ENCODE measurements at regions not wholly inside any gene's neighbourhood (a gene's known extent, or its start where the extent isn't known, plus 50 kb on each side); places are given as distances from the start of the nearest gene placed in this dataset.

DNA sequence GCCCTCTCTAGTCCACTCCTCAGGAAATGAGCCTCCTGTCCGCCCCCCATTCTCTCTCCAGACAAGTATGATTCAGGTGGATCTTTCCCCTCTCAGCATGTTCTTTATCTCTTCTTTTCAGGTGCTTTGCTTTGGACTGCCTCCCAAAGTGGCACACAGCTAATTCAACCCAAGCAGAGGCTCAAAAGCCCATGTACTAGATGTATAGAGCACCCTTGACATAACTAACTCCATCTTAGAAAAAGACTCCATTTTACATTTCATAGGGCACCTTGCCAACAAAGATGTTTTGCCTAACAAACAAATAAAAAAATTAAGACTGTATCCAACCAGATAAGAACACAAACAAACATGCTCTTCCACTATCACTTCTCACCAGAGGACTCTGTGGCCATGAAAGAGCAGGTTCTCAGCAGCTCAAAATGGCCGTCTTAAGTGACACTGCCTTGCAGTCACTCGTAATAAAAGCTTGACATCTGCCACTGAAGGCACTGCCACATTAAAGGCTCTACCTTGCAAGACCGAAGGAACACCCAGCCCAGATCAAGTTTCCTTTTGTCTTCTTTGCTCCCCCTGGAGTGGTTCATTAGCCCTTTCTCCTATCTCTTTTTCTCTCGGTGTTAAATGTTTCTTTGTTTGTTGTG lies 84.9 kb upstream of the TAB3 start:
- Mint-ChIP-seq H3K36me3 (ENCODE audit: low read depth) (no peaks in the 10 kb centered on the region), H3K27ac (peak overlapping the region; percentile 20), H3K4me3 (no peak overlapping the region), H3K9me3 (peaks cover 5% of the 10 kb centered on the region), H3K4me1 (peaks cover 18% of the 10 kb centered on the region), H3K27me3 (peaks cover 9% of the 10 kb centered on the region)
- no peak for DNase-seq
- intact Hi-C loops (cut with micrococcal nuclease), result loop anchor here (5.0 kb wide), 1 partner anchor 683 kb away; no protein-coding TSS in a partner anchor

DNA sequence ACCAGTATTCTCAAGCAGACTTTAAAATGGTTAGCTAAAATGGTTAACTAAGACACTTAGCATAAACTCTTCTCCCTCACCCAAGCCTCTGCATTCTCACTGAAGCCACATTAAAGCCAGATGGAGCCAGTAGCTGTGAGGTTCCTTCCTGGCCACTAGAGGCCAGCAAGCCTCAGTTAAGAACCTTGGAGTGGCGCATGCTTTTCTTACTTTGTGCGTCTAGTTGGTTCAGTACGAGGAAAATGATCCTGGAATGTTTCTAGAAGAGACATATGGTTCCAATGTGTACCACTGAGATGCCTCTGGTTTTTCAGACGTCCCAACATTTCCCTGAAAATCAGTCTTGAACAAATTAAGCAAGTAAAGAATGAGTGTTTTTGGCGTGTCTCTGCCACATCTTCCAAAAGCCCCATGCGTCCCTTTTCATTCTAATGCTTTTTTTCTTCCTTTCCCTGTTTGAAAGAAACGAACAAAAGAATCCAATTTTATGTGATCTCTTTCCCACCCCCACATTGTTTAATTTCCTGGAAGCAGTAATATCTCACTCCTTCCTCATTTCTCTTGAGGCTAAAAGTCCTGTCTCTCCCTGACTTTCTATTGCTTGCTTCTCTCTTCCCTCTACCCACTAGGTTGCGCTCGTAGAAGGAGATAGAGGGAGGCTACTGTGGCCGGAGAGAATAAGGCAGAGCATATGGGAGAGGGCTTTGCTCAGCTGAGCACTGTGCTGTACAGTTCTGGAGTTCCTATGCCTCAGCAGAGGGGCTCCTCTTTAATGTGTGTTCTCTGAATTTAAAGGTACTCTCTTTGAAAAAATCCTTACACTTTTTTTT lies 82.9 kb upstream of the TAB3 start:
- Mint-ChIP-seq H3K27me3 (peaks cover 8% of the 10 kb centered on the region), H3K27ac (peak overlapping the region; percentile 45)

DNA sequence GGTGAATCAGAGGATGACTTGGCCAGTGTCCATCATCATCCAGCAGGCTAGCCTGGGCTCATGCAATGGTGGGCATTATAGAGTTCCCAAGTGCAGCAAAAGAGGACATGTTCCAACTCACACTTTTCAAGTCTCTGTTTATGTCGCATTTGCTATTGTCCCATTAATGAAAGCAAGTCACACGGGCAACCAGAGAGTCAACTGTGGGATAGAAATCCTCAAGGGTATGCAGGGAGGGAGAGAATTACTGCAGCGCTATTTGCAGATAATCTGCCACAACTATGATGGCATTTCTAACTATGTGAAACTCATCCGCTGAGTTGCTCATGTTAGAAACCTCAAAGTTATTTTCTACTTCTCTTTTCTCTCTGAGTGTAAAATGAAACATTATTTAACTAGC lies 78.5 kb upstream of the TAB3 start:
- no peak overlapping the region for H3K4me3 Mint-ChIP-seq
- peaks cover 5% of the 10 kb centered on the region for H3K4me1 Mint-ChIP-seq
- peaks cover 7% of the 10 kb centered on the region for H3K27me3 Mint-ChIP-seq
- H3K9me3 Mint-ChIP-seq, result no peaks in the 10 kb centered on the region
- no peaks in the 10 kb centered on the region for H3K36me3 Mint-ChIP-seq (ENCODE audit: low read depth)
- no peak for DNase-seq
- intact Hi-C loops (cut with micrococcal nuclease), result no loop called here
- no peak overlapping the region for H3K27ac Mint-ChIP-seq

More for the DNA sequence above, 82.9 kb upstream of the TAB3 start:
- intact Hi-C loops (cut with micrococcal nuclease), result loop anchor here (1.0 to 5.0 kb wide), 2 partner anchors 236 to 685 kb away; no protein-coding TSS in a partner anchor
- peak; percentile 72 for DNase-seq
- H3K36me3 Mint-ChIP-seq (ENCODE audit: low read depth), result no peaks in the 10 kb centered on the region
- H3K9me3 Mint-ChIP-seq, result no peaks in the 10 kb centered on the region
- peaks cover 15% of the 10 kb centered on the region for H3K4me1 Mint-ChIP-seq
- peak overlapping the region; percentile 80 for H3K4me3 Mint-ChIP-seq

DNA sequence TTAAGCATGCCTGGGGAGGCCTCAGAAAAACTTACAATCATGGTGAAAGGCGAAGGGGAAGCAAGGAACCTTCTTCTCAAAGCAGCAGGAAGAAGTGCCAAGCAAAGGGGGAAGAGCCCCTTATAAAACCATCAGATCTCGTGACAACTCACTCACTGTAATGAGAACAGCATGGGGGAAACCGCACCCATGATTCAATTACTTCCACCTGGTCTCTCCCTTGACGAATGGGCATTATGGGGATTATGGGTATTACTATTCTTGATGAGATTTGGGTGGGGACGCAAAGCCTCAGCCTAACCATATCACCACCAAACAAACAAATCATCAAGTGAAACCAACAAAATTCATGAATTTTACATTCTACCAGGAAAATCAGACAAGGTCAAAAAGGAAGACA lies 76.7 kb upstream of the TAB3 start:
- Mint-ChIP-seq H3K4me1 (no peaks in the 10 kb centered on the region), H3K9me3 (no peaks in the 10 kb centered on the region)
- intact Hi-C loops (cut with micrococcal nuclease), result no loop called here

DNA sequence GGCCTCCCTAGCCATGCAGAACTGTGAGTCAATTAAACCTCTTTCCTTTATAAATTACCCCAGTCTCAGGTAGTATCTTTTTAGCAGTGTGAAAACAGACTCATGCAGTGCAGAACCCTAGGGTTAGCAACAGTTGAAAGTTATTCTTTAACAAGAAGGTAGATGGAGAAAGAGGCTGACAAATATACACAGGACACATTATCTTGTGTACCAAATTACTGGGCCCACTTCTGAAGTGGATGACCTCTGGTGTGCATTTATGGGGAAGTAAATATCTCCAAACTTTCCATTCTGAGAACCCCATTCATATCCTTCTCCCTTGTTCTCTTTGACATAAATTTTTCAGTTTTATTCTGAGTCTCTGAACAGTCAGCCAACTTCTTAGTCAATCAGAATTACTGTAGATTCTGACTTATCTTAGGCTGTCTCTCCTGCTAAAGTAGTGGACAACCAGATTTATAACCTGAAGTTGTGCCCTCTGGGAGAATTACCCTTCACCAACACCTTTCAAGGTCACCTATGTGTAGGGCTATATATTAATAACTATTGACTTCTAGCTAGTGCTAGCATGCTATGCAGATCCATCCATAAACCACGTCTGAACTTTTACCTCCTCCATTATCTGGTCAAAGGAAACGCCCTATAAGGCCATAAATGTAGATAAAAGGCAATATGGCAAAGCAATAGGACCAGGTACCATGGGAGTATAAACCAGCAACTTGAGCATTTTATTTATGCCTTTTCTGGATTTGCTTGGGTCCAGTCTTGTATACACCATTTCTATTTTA lies 72.5 kb upstream of the TAB3 start:
- no peak overlapping the region for H3K27ac Mint-ChIP-seq
- no peak overlapping the region for H3K4me3 Mint-ChIP-seq
- DNase-seq, result no peak
- no peaks in the 10 kb centered on the region for H3K4me1 Mint-ChIP-seq
- H3K9me3 Mint-ChIP-seq, result no peaks in the 10 kb centered on the region
- H3K27me3 Mint-ChIP-seq, result no peaks in the 10 kb centered on the region
- no peaks in the 10 kb centered on the region for H3K36me3 Mint-ChIP-seq (ENCODE audit: low read depth)
- intact Hi-C loops (cut with micrococcal nuclease), result no loop called here

More for the DNA sequence above, 76.7 kb upstream of the TAB3 start:
- Mint-ChIP-seq H3K4me3 (no peak overlapping the region), H3K36me3 (ENCODE audit: low read depth) (no peaks in the 10 kb centered on the region), H3K27ac (no peak overlapping the region), H3K27me3 (peaks cover 7% of the 10 kb centered on the region)
- no peak for DNase-seq

DNA sequence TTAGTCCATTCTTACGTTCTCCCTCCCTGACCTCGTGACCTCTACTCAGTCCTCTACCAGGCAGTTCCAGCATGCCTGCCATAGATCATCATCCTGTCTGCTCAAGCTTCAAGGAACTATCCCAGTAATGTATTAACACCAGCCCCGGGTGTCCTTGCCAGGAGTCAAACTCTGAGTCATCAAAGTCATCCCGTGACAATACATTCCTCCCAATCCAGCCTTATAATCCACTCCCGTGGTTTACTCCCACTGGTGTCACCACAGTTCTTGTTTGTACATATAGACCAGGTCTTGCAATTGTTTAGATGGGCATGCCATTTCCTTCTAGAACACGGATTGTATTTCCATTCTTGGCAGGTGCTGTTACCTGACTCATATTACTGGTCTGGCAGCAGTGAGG lies 68.7 kb upstream of the TAB3 start:
- no peak overlapping the region for H3K27ac Mint-ChIP-seq
- no peaks in the 10 kb centered on the region for H3K9me3 Mint-ChIP-seq
- no peak for DNase-seq
- H3K4me3 Mint-ChIP-seq, result no peak overlapping the region
- intact Hi-C loops (cut with micrococcal nuclease), result no loop called here
- H3K36me3 Mint-ChIP-seq (ENCODE audit: low read depth), result no peaks in the 10 kb centered on the region
- H3K4me1 Mint-ChIP-seq, result no peaks in the 10 kb centered on the region
- no peaks in the 10 kb centered on the region for H3K27me3 Mint-ChIP-seq

DNA sequence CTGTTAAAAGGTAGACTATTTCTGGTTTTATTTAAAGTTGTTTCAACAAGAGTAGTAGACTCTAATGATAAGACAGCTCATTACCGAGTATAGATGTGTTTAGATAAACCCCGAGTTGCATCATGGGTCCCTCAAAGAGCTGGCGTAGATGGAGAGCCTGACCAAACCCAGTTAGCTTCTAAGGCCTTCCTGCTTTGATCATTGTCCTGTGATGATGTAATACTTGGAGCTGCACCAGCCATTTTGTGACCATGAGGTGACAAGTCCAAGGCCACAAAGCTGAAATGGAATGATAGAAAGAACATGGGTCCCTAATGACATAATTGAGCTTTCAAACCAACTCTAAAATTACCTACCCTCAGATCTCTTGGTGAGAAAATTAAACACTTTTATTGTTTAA lies 66.6 kb upstream of the TAB3 start:
- no peaks in the 10 kb centered on the region for H3K9me3 Mint-ChIP-seq
- intact Hi-C loops (cut with micrococcal nuclease), result no loop called here
- DNase-seq, result no peak

DNA sequence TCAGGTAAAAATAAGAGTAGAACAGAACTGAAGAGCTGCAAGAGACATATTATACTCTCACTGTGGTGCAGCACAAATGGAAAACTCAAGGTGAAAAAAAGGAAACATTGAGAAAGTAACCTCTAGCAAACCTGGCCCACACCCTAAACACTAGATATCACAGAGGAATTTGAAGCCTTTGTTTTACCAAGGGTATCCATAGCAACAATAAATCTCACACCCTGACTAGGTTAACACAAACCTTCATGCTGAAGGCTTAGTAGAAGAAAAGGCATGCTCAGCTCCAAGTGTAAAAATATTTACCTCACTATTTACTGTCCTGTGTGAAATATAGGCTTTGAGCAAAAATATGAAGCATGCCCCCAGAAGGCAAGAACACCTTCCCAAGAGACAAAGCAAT lies 61.9 kb upstream of the TAB3 start:
- no peak overlapping the region for H3K27ac Mint-ChIP-seq
- DNase-seq, result no peak
- intact Hi-C loops (cut with micrococcal nuclease), result no loop called here
- peaks cover 3% of the 10 kb centered on the region for H3K27me3 Mint-ChIP-seq
- no peaks in the 10 kb centered on the region for H3K4me1 Mint-ChIP-seq
- H3K9me3 Mint-ChIP-seq, result no peaks in the 10 kb centered on the region
- no peak overlapping the region for H3K4me3 Mint-ChIP-seq
- no peaks in the 10 kb centered on the region for H3K36me3 Mint-ChIP-seq (ENCODE audit: low read depth)

More for the DNA sequence above, 66.6 kb upstream of the TAB3 start:
- Mint-ChIP-seq H3K4me3 (no peak overlapping the region), H3K27me3 (no peaks in the 10 kb centered on the region), H3K27ac (no peak overlapping the region), H3K4me1 (no peaks in the 10 kb centered on the region), H3K36me3 (ENCODE audit: low read depth) (no peaks in the 10 kb centered on the region)

DNA sequence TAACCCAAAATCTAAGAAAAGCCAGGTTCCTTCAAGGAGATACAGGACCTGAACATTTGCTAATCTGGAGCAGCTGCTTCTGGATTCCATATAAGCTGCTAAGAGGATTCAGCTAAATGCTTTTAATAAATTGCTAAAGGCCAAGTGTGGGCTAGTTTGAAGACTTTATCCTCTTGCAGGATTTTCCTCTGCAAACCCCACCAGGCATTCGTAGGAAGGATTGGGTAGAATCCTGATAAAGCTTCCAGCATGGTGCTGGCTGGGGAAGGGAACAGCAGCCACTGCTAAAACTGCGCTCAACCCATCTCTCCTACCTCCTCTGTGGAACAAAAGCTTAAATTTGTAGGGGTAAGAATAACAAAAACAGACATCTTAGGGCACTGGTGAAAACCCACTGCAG lies 61.3 kb upstream of the TAB3 start:
- H3K27ac Mint-ChIP-seq, result no peak overlapping the region
- intact Hi-C loops (cut with micrococcal nuclease), result no loop called here
- H3K36me3 Mint-ChIP-seq (ENCODE audit: low read depth), result no peaks in the 10 kb centered on the region
- H3K4me1 Mint-ChIP-seq, result no peaks in the 10 kb centered on the region
- H3K9me3 Mint-ChIP-seq, result no peaks in the 10 kb centered on the region
- DNase-seq, result no peak
- peaks cover 3% of the 10 kb centered on the region for H3K27me3 Mint-ChIP-seq
- H3K4me3 Mint-ChIP-seq, result no peak overlapping the region

DNA sequence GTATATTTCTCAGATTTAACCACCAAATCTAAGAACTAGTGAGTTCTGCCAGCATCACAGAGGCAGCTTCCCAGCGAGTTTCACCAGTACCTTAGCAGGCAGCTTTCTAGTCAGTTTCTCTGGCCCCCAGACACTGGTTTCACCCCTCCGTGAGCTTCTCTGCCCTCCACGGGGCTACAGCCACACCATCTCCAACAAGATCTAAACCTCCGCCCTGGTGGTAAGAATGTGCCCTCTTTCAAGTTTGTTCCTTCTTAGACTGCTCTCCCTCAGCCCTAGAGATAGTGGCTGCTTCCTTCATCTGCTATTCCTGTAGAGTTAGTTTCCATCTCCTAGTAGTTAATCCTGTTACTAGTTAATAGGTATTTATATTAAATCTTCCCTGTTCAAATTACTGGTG lies 60.5 kb upstream of the TAB3 start:
- Mint-ChIP-seq H3K27me3 (peaks cover 3% of the 10 kb centered on the region), H3K4me3 (no peak overlapping the region), H3K9me3 (no peaks in the 10 kb centered on the region), H3K36me3 (ENCODE audit: low read depth) (no peaks in the 10 kb centered on the region), H3K27ac (no peak overlapping the region), H3K4me1 (no peaks in the 10 kb centered on the region)
- intact Hi-C loops (cut with micrococcal nuclease), result no loop called here
- no peak for DNase-seq

DNA sequence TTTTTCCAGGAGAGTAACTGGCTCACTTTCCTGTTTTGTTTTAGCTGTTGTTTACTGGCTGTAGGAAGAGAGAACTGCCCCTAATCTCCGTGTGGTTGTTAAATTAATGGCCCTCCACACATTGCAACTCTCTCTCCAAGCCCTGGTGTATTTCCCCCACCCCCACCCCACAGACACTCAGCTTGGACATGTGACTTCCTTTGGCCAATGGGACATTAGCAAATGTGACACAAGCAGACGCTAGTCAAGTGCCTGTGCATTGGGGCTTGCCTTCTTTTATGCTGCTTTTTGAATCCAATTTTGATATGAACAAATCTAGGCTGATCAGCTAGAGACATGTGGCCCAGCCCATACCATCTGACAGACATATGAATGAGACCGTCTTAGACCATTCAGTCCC lies 59.6 kb upstream of the TAB3 start:
- DNase-seq, result no peak
- intact Hi-C loops (cut with micrococcal nuclease), result no loop called here
- H3K27me3 Mint-ChIP-seq, result peaks cover 3% of the 10 kb centered on the region
- H3K9me3 Mint-ChIP-seq, result no peaks in the 10 kb centered on the region
- H3K36me3 Mint-ChIP-seq (ENCODE audit: low read depth), result no peaks in the 10 kb centered on the region
- H3K4me3 Mint-ChIP-seq, result no peak overlapping the region
- no peaks in the 10 kb centered on the region for H3K4me1 Mint-ChIP-seq
- no peak overlapping the region for H3K27ac Mint-ChIP-seq

DNA sequence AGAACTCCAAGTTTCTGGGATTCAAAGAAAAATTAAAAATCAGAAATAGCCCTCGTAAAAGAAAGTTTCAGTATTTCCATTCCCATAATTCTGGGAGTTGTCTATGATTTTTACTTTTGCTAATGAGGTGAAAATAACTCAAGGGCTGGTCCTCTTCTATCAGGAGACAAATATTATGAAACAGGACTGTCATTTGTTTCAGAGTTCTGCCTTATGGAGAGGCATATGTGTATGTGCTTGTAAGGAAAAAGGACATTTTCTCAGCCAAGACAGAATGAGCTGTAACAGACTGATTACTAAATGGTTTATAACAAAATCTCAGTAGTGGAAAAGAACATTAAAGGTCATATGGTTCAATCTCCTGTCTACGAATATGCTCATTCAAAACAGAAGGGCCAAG lies 59.0 kb upstream of the TAB3 start:
- intact Hi-C loops (cut with micrococcal nuclease), result no loop called here
- Mint-ChIP-seq H3K4me3 (no peak overlapping the region), H3K36me3 (ENCODE audit: low read depth) (no peaks in the 10 kb centered on the region), H3K9me3 (no peaks in the 10 kb centered on the region), H3K27ac (no peak overlapping the region), H3K27me3 (peaks cover 3% of the 10 kb centered on the region), H3K4me1 (no peaks in the 10 kb centered on the region)
- DNase-seq, result no peak

DNA sequence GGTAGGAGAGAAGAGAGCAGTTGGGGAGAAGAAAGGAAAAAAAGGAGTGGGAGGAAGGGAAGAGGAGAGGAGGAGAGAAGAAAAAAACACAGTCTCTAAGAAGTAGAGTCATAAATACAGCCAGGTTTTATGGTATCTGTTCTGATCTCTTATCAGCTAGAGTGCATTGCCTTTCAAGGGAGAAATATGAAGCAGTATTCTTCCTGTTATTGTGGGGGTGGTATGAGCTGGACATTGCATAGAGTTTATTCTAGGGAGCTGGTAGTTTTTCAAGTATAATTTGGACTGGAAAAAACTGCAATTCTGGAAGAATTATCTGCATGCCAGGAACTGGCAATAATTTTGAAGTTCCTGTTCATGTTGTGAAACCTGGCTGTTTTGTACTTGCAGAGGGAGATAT lies 54.9 kb upstream of the TAB3 start:
- Mint-ChIP-seq H3K4me3 (no peak overlapping the region), H3K27ac (no peak overlapping the region), H3K27me3 (peaks cover under 1% of the 10 kb centered on the region), H3K9me3 (no peaks in the 10 kb centered on the region), H3K4me1 (no peaks in the 10 kb centered on the region), H3K36me3 (ENCODE audit: low read depth) (no peaks in the 10 kb centered on the region)
- no peak for DNase-seq
- intact Hi-C loops (cut with micrococcal nuclease), result no loop called here

DNA sequence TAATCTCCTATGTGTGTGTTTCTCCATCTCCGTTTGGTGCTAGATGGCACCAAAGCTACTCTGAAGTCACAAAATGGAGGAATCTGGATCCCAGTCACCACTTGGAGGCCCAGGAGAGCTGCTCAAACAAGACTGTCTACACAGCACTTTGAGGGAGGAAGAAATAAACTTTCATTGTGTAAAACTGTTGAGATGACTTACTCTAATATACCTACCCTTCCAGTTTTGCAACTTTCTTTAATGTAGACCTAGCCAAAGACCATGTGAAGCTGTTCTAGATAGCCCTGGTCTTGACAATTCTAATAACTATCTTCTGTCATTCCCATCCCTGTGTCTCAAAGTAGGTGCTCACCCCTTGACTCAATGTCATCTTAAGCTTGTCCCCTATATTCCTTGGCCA lies 52.8 kb upstream of the TAB3 start:
- no peaks in the 10 kb centered on the region for H3K27me3 Mint-ChIP-seq
- no peak overlapping the region for H3K4me3 Mint-ChIP-seq
- H3K36me3 Mint-ChIP-seq (ENCODE audit: low read depth), result no peaks in the 10 kb centered on the region
- H3K27ac Mint-ChIP-seq, result no peak overlapping the region
- DNase-seq, result no peak
- H3K9me3 Mint-ChIP-seq, result no peaks in the 10 kb centered on the region
- intact Hi-C loops (cut with micrococcal nuclease), result no loop called here
- H3K4me1 Mint-ChIP-seq, result no peaks in the 10 kb centered on the region
